DOHH2 (cell line): ENCODE measurements at regions not wholly inside any gene's neighbourhood (a gene's known extent, or its start where the extent isn't known, plus 50 kb on each side); places are given as distances from the start of the nearest gene placed in this dataset.

Source experiments
- EZH2phosphoT487 ChIP-seq: fragments of 200-600 bp; sonication (generic); IDR thresholded peaks from 2 replicates; pipeline ENCODE4 v1.6.1; 2017; ENCODE audit warnings: borderline replicate concordance, mild to moderate bottlenecking, antibody characterized with exemption, low read length, moderate library complexity, mixed read lengths
- TF ChIP-seq, protein P1 (sequence below): fragments of 200-600 bp; sonication (generic); IDR thresholded peaks from one replicate; pipeline ENCODE4 v1.5.1; 2014; ENCODE audit warnings: antibody characterized with exemption, mild to moderate bottlenecking, low read depth, low read length; ENCODE audit not compliant: poor library complexity, severe bottlenecking

DNA sequence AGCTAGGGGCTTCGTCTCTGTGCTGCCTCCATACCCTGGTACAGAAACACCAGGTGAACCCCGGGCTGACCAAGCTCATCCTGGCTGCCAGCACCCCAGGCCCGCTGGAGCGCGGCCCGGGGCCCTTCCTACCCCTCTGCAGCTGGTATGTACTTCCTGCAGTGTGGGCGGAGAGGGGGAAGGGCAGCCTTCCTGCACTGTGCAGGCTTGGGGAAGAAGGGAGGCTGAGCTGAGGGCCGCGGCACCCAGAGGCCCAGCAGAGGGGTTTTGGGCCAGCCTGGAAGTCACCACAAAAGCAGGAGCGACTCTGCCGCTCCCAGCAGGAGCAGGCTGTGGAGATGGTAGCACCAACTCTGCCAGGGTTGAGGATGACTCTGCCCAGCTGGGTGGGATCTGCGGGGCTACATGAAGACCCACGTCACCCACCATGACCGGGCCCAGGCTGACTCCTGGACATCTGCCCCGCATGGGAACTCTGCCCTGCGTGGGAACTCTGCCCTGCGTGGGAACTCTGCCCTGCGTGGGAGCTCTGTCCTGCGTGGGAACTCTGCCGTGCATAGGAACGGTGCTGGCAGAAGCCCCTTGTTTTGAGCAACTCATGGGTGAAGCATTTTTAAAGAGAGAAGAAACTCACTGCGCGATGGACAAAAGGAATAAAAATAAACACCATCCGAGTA is 273.3 kb downstream of the NDUFA10 start:
- TF ChIP-seq, protein P1, sequence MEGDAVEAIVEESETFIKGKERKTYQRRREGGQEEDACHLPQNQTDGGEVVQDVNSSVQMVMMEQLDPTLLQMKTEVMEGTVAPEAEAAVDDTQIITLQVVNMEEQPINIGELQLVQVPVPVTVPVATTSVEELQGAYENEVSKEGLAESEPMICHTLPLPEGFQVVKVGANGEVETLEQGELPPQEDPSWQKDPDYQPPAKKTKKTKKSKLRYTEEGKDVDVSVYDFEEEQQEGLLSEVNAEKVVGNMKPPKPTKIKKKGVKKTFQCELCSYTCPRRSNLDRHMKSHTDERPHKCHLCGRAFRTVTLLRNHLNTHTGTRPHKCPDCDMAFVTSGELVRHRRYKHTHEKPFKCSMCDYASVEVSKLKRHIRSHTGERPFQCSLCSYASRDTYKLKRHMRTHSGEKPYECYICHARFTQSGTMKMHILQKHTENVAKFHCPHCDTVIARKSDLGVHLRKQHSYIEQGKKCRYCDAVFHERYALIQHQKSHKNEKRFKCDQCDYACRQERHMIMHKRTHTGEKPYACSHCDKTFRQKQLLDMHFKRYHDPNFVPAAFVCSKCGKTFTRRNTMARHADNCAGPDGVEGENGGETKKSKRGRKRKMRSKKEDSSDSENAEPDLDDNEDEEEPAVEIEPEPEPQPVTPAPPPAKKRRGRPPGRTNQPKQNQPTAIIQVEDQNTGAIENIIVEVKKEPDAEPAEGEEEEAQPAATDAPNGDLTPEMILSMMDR: no peak
- TF ChIP-seq EZH2phosphoT487: no peak
